NCI-H226 (cell line): ENCODE measurements at regions not wholly inside any gene's neighbourhood (a gene's known extent, or its start where the extent isn't known, plus 50 kb on each side); places are given as distances from the start of the nearest gene placed in this dataset.
"Not testable (repeated sequence)": the region's sequence is repeated elsewhere in the genome, so short reads cannot be mapped to it uniquely, and the experiment has no call there.

Source experiments
- DNase-seq: peaks from one replicate; pipeline ENCODE4 v3.0.0-alpha.2; 2015

DNA sequence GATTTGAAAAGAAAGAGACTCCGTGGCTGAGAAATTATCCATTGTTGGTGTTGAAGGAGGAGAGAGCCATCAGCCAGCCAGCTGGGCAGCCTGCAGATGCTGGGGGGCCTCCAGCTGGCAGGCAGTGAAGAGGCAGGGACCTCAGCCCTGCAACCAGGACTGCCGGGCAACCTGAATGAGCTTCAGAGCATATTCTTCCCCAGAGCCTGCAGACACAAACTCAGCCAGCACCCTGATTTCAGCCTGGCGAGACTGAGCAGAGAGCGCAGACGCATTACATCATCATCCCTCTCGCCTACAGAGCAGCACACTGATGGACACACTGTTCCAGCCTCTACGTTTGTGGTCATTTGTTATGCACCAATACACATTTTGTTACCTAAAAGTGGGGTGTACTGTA is 150.7 kb upstream of the RAB6C start:
- no peak for DNase-seq

DNA sequence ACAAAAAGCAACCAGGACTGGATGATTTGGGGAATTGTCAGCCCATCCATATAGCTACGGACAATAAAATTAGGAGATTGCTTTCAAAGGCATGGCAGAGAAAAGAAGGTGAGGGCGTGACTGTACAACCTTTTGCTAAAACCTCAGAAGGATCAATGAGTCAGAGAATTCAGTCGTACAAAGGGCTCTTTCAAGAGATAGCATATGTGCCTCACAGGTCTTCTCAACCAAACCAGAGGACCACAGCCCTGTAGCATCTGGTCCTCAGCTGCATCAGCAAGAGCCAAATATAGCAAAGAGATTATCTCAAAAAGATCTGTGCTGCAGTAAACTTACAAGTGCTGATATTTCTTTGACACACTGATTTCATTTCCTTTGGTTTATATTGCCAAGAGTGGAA is 149.9 kb upstream of the RAB6C start:
- no peak for DNase-seq

DNA sequence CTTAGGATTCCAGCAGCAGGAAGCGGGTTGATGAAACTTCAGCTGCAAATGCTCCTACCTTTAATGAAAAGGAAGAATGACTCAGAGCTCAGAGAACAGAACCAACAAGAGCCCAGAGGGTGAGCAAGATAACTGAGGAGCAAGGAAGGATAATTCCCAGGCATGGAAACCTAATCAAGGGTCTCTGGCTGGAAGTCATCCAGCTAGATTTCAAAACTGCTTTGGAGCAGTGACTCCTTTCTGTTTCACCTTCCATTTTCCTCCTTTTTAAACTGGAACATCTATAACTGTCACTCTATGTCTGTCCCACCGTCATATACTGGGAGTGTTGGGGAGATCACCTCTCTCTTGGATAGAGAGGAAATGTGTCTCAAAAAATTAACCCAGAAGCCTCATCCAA is 148.4 kb upstream of the RAB6C start:
- no peak for DNase-seq

DNA sequence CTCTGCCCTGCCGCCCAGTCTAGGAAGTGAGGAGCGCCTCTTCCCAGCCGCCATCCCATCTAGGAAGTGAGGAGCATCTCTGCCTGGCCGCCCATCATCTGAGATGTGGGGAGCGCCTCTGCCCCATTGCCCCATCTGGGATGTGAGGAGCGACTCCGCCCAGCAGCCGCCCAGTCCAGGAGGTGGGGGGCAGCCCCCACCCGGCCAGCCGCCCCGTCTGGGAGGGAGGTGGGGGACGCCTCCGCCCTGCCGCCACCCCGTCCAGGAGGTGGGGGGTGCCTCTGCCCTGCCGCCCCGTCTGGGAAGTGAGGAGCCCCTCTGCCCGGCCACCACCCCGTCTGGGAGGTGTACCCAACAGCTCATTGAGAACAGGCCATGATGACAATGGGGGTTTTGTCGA is 146.0 kb upstream of the RAB6C start:
- DNase-seq: not testable (repeated sequence)

DNA sequence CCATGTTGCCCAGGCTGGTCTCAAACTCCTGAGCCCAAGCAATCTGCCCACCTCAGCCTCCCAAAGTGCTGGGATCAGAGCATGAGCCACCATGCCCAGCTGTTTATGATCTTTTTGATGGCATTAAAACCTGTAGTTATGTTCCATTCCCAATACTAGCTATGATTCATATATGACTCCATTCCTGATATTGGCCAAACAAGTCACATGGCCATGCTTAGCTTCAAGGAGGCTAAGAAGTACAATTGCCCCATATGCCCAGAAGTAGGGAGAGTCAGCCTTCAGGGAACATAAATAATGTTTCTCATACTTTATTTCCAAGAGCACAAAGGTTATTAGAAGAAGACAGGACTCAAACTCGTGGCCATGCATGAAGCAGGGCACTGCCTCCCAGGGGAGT is 132.4 kb upstream of the RAB6C start:
- no peak for DNase-seq

DNA sequence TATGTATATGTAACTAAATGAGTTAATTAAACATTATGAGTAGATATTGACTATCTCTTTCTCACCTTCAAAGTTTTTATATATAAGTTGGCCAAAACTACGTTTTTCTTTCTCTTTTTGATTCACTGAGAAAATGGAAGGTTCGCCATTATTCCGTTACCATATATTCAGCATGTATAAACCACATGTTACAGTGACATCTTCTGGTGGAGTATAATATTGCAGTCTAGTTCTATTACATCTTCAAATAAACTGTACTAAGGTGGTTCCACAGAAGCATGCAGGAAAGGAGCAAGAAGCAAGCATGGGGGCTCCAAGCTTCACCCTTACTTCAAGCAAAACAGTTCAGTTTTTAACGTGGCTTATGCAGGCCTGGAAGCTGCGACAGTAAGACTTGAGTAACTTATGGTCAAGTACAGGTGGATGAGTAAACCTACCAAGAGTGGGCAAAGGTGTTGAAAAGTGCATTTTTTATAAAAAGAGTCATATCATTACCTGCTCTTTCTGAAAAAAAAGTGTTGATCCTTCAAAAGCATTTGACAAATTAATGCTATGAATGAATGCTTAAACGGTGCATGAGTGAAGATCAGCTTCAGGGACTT is 129.8 kb upstream of the RAB6C start:
- DNase-seq: peak; percentile 37

DNA sequence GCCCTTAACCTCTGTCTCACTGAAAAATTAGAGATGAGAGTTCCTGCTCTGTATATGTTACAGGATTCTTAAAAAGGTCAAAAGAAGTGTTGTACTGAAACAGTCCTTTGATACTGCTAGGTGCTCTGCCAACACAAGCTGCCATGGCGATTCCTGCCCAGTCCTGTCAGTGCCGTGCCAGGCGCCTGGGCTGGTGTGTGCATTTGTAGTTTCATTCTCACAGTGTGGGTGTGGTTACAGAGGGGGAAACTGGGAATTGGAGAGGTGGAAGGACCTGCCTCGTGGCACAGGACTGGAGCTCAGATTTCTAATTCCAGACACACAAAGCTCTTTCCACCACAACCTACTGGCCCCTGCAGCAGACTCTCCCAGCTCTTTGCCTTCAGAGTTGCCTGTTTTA is 122.3 kb upstream of the RAB6C start:
- no peak for DNase-seq

DNA sequence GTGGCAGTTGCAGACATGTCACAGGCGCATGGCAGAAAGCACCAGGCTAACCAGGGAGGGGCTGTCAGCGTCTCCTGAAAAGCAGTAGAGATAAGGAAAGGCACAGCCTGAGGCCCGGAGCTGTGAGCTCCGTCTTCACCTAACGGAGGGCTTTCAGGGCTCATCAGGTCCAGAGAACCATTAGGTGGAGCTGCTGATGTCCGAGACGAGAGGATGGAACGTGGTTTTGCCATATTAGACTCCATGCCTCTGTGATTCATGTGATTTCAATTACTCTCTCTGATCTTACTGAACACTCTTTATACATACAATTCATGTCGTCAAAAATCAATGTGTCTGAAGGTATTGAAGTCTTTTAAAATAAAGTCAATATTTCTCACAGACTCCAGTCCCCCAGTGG is 120.3 kb upstream of the RAB6C start:
- no peak for DNase-seq

DNA sequence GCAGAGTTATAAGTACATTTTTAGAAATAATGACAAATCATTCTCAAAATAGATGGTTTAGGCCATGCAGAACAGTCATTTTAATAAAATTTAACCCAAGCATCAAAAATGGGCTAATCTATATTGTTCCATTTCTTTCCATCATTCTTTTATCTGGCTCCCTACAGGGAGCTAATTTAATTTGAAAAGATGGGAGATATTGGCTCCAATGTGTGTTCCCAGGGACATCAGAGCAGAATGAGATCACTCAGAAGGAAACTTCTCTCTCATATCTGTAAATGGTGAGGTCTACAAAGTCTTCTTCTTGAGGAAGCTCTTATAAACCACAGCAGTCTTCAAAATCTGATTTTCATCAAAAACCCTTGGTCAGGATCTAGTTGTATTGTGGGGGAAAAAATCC is 119.4 kb upstream of the RAB6C start:
- no peak for DNase-seq

DNA sequence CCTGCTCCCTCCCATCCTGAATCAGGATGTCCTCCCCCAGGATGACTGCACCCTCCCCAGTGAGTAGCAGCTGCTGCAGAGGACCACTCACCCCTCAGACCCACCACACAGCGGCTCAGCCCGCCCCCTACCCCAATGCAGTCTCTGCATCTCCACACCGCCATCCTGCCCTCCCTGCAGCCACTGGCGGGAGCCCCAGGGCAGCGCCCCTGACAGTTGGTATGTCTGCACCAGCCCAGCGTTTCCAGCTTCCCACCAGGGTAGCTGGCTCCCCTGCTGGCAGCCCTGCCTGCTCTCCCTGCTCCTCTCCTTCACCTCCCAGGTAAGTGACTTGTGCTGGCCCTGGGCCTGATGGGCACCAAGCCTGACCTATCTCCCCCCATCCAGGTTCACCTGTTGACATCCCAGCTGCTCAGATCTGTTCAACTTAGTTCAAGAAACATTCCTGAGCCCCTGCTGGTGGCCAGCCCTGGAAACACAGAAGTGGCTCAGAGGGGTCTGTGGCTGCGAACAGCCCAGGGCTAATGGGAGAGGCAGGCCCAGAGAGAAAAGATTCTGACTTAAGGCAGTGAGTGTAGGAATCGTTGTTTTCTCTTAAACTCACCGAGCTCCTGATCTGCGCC is 117.7 kb upstream of the RAB6C start:
- no peak for DNase-seq

DNA sequence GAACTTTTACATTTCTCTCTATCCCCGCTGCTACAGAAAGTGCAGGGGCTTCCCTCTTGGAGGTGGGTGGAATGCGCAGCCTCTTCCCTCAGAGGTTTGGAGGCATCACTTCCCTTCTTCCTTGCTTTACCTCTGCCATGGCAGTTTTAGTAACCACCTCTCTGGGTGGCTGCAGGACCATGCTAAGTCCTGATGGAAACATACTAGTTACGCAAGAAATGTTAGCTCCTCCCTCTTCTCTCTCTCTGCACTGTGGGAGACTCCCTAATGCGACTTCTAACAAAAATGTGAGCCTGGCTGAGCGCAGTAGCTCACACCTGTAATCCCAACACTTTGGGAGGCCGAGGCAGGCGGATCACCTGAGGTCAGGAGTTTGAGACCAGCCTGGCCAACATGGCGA is 116.8 kb upstream of the RAB6C start:
- DNase-seq: no peak

DNA sequence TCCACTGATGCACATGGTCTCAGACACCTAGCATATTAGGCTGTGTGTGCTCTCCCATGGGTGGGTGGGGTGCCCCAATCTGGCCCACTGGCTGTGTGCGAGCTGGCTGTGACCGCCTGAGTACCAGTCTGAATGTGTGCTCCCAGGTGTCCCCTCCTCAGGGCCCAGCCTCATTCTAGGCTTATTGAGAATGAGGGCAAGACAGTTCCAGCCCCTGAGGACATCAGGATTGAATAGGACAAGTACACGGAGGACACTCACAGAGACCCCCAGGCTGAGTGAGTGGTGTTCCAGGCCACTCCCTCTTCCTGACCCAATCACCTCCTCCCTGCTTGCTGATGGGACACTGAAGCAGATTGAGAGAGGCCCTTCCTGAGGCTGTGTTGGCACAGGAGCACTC is 116.1 kb upstream of the RAB6C start:
- DNase-seq: no peak

DNA sequence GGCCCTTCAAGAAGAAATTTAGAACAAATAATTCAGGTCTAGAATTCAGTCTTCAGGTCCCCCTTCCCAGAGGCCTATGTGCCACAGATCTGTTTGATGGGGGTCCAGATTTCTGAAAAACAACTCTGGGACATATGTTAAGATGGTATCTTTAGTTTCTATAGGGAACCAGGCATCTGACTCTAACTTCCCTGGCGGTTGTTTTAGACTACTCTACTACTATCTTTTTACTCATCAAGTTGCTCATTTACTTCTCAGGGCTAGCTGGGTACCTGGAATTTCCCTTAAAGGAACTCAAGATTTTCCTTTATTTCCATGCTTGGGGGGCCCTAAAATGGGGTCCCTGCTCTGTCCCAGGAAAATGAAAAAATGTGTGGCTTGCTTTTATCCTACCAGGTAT is 114.7 kb upstream of the RAB6C start:
- no peak for DNase-seq

DNA sequence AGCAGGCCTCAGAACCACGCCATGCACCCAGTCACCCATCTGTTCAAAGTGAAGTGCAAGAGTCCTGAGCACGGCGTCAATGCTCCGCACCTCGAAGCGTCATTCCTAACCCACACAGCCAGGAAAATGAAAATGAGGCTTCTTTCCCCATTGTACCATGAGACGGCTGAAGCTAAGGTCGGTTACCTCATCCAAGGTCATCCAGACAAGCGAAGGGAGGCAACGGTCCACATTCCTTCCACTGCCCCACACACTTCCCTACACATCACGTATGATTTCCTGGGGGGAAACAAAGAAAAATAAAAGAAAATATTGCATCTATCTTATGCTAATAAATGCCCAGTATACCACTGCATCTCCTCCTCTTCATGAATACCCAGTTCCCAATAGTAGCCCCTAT is 113.5 kb upstream of the RAB6C start:
- DNase-seq: no peak

DNA sequence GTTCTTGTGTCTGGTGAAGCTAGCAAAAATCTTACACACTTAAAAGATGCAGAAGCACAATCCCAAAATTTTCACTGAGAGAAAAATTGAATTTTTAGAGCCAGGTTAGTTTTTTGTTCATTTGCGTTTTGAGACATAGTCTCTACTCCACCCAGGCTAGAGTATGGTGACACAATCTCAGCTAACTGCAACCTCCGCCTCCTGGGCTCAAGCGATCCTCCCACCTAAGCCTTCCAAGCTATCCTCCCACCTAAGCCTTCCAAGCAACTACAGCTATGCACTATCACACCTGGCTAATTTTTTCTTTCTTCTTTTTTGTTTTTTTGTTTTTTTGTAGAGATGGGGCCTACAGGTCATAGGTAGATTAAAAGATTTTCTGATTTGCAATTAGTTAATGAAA is 113.1 kb upstream of the RAB6C start:
- no peak for DNase-seq

DNA sequence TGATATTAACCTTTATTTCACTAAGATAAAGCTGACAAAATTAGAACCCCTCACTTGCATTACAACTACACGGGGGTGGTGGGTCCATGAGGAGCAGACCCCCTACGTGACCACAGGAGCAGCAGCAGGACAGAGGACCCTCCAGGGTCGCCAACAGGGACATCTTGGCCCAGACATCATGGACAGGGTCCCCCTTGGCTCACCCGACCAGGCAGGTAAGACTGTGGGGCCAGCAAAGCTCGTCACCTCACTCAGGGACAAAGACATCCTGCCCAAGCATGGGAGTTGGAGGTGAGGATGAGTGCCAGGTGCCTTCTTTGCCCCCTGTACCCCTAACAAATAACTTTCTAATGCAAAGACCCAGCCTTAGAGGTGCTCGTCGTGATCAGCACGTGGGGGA is 111.3 kb upstream of the RAB6C start:
- no peak for DNase-seq

DNA sequence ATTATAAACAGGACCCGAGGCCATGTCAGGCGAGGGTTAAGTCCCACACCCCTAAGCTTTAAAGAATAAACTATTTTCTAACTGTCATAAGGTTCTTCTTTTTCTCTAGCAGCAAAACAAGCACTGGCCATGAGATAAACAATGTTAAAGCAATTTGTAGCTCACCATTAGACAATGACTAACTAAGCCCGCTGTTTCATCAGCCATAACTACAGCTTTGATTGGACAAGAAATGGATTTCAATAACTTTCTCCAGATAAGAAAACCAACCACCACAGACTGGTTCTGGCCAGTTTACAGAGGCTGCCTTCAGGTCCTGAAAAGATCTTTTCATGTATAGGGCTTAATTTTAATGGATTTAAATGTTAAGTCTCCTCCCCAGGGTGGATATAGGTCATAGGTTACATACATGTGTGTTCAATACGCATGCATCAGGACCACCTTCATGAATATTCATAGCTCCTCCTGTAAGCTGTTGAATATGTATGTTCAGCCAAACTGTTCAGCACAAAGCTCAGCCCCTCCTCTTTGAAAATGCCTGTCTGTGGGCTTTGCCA is 108.7 kb upstream of the RAB6C start:
- no peak for DNase-seq

DNA sequence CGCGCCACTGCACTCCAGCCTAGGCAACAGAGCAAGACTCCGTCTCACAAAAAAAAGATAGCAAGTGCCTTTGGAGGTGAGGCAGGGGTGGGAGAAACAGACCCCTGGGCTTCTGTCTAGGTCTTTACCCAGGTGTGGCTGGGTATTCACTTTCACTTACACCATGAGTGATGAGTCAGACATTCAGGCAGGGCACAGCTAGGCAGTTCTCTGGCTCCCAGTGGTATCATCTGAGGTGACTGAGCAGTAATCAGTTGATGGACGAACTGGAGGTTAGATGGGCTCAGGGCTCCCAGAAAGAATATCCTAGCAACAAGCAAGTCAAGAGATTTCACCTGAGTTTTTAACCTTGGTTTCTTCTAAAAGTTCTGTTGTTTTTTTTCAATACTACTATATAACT is 107.0 kb upstream of the RAB6C start:
- no peak for DNase-seq

DNA sequence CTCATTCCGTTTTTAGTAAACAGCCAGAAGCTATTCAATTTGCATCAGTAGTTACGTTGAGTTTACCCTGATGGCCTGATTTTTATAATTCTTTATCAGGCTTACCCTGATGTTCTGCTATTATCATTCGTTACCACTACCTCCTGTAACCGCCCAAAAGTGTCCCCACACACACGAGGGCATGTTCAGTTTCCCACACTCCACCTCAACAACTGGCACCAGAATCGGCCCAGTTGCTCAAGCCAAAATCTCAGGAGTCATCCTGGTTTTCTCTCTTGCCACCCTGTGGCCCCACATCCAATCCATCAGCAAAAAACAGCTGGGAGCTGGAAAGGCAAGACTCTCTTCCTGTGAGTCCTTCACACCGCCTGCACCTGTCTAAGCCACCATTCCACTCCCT is 102.9 kb upstream of the RAB6C start:
- no peak for DNase-seq

DNA sequence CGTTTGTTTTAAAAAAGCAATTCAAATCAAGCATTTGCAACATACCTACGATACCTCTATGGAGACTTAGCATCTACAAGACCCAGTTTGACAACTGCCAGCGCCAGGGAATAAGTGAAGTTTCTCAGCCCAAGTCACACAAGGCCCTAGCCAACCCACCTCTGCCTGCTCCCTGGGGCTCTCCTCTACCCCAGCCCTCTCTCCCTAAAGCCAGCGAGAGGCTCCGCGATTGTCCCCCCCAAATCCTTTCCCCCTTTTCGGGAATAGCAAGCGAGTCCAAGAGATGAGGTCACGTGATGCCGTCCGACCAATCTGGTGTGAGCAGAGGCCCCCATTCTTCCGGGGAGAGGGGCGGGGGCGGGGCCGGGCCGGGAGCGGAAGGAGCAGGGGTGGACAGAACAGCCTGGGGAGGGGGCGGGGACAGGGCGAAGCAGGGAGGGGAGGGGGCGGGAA is 102.2 kb upstream of the RAB6C start:
- DNase-seq: peak; percentile 8

DNA sequence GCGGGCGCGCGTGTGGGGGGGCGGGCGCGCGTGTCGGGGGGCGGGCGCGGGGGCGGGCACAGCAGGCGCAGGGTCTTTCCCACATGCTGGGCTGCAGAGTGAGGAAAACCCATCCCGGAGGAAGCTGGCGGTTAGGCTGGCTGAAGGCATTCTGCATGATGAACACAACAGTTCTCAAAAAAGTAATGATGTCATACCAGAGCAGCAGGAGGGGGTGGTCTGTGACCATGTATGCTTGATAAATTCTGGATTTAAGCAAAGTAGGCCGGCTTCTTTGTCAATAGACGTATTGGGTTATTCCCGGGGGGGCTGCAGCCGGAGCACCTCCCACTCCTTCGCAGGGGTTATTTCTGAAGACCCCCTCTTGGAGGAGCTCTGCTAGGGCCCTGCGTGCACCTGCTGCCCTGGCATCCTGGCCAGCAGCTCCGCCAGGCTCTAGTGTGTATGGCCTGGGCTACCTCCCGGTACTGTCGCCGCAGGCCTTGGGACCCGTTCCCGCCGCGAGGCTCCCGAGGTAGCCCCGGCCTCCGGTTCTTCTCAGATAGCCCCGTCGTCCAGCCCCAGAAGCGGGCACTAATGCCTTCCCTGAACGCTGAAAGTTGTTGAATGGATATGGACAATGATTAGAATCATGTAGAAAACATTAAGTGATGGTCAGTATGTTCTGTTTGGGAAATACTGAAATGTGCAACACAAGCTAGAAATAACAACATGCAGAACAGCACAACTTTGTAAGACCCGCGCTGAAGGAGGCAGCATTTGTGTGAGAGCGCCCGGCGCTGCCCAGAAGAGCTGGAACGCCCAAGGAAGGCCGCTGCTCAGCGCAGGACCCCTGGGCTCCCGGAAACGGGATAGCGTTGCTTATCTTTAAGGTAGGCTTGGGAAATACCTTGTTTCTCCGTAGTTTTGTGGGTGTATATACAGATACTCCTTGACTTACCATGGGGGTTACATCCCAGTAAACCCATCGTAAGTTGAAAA is 101.4 kb upstream of the RAB6C start:
- DNase-seq: no peak

DNA sequence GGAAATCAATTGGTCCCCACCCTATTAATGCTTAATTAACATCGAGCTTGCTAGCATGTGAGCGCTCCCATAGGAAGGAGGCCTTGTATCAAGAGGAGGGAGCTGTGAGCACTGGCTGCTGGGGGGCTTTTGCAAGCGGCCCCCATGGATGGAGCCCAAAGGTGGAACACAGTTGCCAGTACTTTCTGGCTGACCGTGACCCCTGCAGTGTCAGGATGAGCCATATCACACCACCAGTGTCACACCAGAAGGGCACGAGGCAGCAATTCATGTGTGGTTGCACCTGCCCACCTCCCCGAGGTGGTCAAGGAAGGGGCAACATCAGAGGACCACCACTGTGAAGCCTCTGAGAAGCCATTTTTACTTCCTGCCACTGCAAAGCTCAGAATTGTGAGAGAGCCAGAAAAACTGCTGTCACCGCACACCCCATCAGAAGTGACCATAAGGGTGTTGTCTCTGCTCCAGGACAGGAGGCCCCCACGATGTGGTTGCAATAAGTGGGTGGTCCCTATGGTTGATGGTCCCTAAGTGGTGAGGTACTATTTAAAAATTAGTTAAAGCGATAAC is 99.8 kb upstream of the RAB6C start:
- DNase-seq: no peak

DNA sequence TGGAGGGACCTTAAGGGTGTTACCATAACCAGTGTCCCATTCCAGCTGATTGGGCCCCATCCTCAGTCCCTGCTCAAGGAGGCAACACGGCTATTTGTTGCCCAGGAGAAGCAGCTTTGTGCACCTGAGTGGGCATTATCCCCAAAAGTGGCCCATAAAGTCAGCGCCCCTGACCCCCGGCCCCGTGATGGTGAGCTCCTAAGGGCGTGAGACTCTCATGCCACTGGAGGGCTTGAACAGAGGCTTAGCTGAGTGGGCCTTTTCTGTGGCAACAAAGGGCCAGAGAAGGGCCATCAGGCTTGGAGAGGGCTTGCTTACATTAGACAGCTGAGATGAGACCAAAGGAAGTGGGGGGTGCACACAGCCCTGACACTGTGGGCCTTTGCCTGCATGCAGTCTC is 99.2 kb upstream of the RAB6C start:
- no peak for DNase-seq
